Omental fat pad (tissue), 3 donors: ENCODE measurements at regions not wholly inside any gene's neighbourhood (a gene's known extent, or its start where the extent isn't known, plus 50 kb on each side); places are given as distances from the start of the nearest gene placed in this dataset.

Experiments
- ATAC-seq: fragments of 150-250 bp; one replicate; pipeline ENCODE4 v1.9.1; 2016; ENCODE audit warnings: mild to moderate bottlenecking, moderate library complexity; ENCODE audit not compliant: low FRiP score
- DNase-seq: peaks from one replicate; pipeline ENCODE4 v3.0.0-alpha.2; 2019; ENCODE audit warnings: low spot score
- TF ChIP-seq, protein P1 (sequence below), 3 donors: fragments of 450-650 bp; IDR thresholded peaks; one replicate each; pipeline ENCODE4 v1.5.1; 2016 to 2017; ENCODE audit warnings: antibody characterized with exemption in 3 of 3, mild to moderate bottlenecking in 3 of 3, moderate library complexity in 2 of 3

DNA sequence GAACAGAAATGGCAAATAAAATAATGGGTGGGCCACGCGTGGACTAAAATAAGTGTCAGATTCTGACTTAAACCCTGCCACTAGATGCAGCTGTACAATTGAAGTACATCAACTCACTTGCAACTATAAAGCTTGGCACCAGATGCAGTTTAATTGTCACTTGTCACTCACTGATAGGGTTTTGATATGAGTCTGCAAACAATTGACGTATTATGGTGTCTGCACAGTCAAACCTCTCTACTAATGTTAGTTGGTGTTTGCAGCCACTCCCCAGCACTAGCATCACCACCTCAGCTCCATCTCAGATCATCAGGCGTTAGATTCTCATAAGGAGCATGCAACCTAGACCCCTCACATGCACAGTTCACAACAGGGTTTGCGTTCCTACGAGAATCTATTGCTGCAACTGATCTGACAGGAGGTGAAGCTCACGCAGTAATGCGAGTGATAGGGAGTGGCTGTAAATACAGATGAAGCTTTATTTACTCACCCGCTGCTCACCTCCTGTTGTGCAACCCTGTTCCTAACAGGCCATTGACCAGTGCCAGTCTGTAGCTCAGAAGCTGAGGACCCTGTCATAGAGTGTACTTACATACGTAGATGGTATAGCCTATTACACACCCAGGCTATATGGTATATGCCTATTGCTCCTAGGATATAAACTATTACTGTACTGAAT is 72.1 kb upstream of the SEMA6A start:
- no peak for ATAC-seq
- TF ChIP-seq, protein P1, sequence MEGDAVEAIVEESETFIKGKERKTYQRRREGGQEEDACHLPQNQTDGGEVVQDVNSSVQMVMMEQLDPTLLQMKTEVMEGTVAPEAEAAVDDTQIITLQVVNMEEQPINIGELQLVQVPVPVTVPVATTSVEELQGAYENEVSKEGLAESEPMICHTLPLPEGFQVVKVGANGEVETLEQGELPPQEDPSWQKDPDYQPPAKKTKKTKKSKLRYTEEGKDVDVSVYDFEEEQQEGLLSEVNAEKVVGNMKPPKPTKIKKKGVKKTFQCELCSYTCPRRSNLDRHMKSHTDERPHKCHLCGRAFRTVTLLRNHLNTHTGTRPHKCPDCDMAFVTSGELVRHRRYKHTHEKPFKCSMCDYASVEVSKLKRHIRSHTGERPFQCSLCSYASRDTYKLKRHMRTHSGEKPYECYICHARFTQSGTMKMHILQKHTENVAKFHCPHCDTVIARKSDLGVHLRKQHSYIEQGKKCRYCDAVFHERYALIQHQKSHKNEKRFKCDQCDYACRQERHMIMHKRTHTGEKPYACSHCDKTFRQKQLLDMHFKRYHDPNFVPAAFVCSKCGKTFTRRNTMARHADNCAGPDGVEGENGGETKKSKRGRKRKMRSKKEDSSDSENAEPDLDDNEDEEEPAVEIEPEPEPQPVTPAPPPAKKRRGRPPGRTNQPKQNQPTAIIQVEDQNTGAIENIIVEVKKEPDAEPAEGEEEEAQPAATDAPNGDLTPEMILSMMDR (IDR thresholded peaks at IDR 0.05), result no peak
- no peak for DNase-seq

DNA sequence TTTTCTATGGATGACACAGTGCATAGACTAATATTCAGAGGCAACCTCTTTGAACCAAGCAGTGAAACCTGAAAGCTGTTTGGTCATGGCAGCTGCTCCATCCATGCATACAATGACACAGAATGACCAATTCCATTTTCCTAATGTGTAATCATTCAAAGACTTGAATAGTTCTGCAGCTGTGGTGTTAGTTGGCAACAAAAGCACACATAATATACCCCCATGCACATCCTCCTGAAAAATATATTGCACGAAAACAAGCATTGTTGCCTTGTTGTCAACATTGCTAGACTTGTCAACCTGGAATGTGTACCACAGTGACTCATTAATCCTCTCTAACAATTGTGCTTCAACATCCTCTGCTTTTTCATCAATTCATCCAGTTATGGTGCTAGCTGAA is 71.0 kb upstream of the SEMA6A start:
- TF ChIP-seq, protein P1 (IDR thresholded peaks at IDR 0.05), result no peak
- ATAC-seq (no peak), DNase-seq (no peak)

DNA sequence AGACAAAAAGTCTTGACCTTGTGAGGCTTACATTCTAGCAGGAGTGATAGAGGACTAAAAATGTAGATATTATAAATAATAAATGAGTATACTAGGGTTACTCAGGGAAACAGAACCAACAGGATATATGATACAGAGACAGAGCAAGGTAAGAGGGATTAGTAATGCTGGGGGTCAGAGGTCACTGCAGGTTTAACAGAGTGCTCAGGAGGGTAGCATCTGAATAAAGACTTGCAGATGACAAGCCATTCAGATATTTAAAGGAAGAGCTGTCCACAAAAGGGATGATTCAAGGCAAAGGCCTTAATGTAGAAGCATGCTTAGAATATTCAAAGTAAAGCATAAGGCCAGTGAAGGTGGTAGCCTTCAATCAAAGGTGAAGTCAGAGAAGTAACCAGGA is 65.6 kb upstream of the SEMA6A start:
- DNase-seq (no peak), ATAC-seq (no peak)
- TF ChIP-seq, protein P1 (IDR thresholded peaks at IDR 0.05), result no peak

- DNase-seq (no peak), ATAC-seq (no peak)
- TF ChIP-seq, protein P1 (IDR thresholded peaks at IDR 0.05), result no peak
Measured at GRCh38 chr5:116637149-116637740, 62.6 kb upstream of the SEMA6A start.

DNA sequence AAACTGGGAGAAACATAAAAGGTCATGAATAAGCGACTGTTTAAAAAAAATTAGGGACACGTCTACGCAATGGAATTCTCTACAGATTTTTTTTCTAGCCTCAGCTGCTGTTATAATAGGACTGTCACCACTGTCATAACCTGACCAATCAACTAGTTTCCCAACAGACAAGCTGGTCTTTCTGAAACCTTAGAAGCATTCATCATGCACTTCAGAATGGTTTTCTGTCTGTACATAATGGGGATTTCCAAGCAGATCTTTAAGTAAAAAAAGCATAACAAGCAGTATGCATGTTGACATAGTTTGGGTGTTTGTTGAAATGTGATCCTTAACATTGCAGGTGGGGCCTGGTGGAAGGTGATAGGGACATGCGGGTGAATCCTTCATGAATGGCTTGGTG is 58.3 kb upstream of the SEMA6A start:
- TF ChIP-seq, protein P1 (IDR thresholded peaks at IDR 0.05), result no peak
- no peak for DNase-seq
- ATAC-seq, result no peak

GRCh38 chr5:116631147-116631546 is 56.5 kb upstream of the SEMA6A start:
- TF ChIP-seq, protein P1 (IDR thresholded peaks at IDR 0.05), result no peak
- no peak for DNase-seq
- no peak for ATAC-seq

DNA sequence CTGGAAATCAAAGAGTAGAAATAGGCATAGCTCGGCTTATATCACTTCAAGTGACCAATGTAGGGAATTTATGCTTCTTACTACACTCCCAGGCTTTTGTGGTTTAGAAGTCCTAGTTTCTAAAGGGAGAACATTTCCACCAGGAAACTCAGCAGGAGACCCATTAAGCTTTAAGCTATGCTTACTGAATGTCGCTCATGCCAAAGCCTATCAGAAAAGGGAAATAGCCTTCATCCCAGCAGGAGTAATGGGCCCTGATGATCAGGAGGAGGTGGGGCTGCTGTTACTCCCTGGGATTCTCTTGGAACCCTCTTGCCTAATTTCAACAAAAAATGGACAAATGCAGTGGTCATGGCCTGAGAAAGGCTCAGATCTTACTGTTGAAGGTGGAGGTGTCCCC is 54.5 kb upstream of the SEMA6A start:
- TF ChIP-seq, protein P1 (IDR thresholded peaks at IDR 0.05), result no peak
- no peak for ATAC-seq
- DNase-seq, result no peak
